ENCODE measurements at regions not wholly inside any gene's neighbourhood (a gene's known extent, or its start where the extent isn't known, plus 50 kb on each side); places are given as distances from the start of the nearest gene placed in this dataset.

GRCh38 chr2:147487286-147487977, 357.4 kb upstream of the ACVR2A start:
- Histone ChIP-seq H3K27ac (no peak overlapping the region), H3K4me1 (replicated peaks in 1 of 2) (no peaks in the 10 kb centered on the region), H3K9me3 (replicated peaks in 1 of 3) (no peaks in the 10 kb centered on the region), H3K36me3 (replicated peaks in 1 of 2) (no peaks in the 10 kb centered on the region), H3K4me3 (no peak overlapping the region), H3K27me3 (no peaks in the 10 kb centered on the region)
- WGBS, 4 donors = 41 to 58% (median 49%) methylated on average over 2 to 3 of the region's 3 CpGs
- TF ChIP-seq CTCF (IDR thresholded peaks at IDR 0.05) (no peak), POLR2A (IDR thresholded peaks at IDR 0.05) (no peak)
- no peak for DNase-seq
- intact Hi-C loops (cut with DNase I) = no loop called here

DNA sequence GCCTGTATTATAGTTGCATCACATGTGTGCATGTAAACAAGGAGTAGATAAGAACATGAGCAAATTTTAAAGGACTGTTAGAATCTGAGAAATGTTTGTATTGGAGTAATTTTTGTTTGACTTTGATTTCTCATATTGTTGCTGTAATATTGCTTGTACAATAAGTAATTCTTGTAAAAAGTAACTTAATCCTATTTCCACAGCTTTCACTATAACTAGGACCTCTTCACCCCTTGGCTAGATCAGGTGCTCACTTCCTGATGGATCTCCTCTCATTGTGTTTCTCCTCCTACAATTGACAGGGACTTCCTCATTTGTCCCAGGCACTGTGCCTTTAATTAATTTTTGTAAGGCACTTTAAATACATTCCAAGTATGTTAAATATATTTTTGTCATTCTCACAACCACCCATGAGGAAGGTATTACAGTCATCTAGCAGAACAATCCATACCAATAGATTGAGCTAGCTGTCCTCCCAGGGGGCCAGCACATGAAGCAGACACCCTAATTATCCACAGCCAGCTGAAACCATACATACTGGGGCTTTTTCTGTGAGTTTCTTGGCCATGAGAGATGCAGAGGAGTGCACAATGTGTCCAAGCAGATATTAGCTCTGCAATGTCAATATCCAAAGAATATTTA, 359.5 kb upstream of the ACVR2A start:
- Histone ChIP-seq H3K27me3 (no peaks in the 10 kb centered on the region), H3K4me1 (replicated peaks in 1 of 2) (no peaks in the 10 kb centered on the region), H3K27ac (no peak overlapping the region), H3K9me3 (replicated peaks in 1 of 3) (no peaks in the 10 kb centered on the region), H3K4me3 (no peak overlapping the region), H3K36me3 (replicated peaks in 1 of 2) (no peaks in the 10 kb centered on the region)
- intact Hi-C loops (cut with DNase I) = no loop called here
- no peak for DNase-seq
- TF ChIP-seq CTCF (IDR thresholded peaks at IDR 0.05) (no peak), POLR2A (IDR thresholded peaks at IDR 0.05) (no peak)

GRCh38 chr2:147483911-147484310, 360.9 kb upstream of the ACVR2A start:
- TF ChIP-seq CTCF (IDR thresholded peaks at IDR 0.05) = no peak
- no peak for TF ChIP-seq POLR2A (IDR thresholded peaks at IDR 0.05)
- 39 to 98% (median 61%) methylated on average over 2 to 3 of the region's 3 CpGs for WGBS, 4 donors
- intact Hi-C loops (cut with DNase I) = no loop called here
- Histone ChIP-seq H3K4me3 (no peak overlapping the region), H3K36me3 (replicated peaks in 1 of 2) (no peaks in the 10 kb centered on the region), H3K4me1 (replicated peaks in 1 of 2) (no peaks in the 10 kb centered on the region), H3K27me3 (no peaks in the 10 kb centered on the region), H3K27ac (no peak overlapping the region), H3K9me3 (replicated peaks in 1 of 3) (no peaks in the 10 kb centered on the region)
- DNase-seq = no peak

- intact Hi-C loops (cut with DNase I) = no loop called here
- Histone ChIP-seq H3K27ac (no peak overlapping the region), H3K4me3 (no peak overlapping the region), H3K4me1 (replicated peaks in 1 of 2) (no peaks in the 10 kb centered on the region), H3K36me3 (replicated peaks in 1 of 2) (no peaks in the 10 kb centered on the region), H3K9me3 (replicated peaks in 1 of 3) (no peaks in the 10 kb centered on the region), H3K27me3 (no peaks in the 10 kb centered on the region)
- WGBS, 4 donors = 50 to 72% (median 57%) methylated on average over 3 of the region's 3 CpGs
- DNase-seq = no peak
- no peak for TF ChIP-seq CTCF (IDR thresholded peaks at IDR 0.05)
- no peak for TF ChIP-seq POLR2A (IDR thresholded peaks at IDR 0.05)
These were observed 361.7 kb upstream of the ACVR2A start for GRCh38 chr2:147482916-147483669.
